ENCODE measurements at regions not wholly inside any gene's neighbourhood (a gene's known extent, or its start where the extent isn't known, plus 50 kb on each side); places are given as distances from the start of the nearest gene placed in this dataset.

GRCh38 chr4:64564126-64564525 lies 154.9 kb upstream of the TECRL start:
- TF ChIP-seq CTCF (IDR thresholded peaks at IDR 0.05; ENCODE audit: low read depth, low read length): no peak
- H3K4me1 ChIP-seq: no peaks in the 10 kb centered on the region
- no peaks in the 10 kb centered on the region for H3K9me3 ChIP-seq
- no peak overlapping the region for H3K4me3 ChIP-seq (ENCODE audit: low read depth, low read length)
- no peaks in the 10 kb centered on the region for H3K36me3 ChIP-seq
- no peaks in the 10 kb centered on the region for H3K27me3 ChIP-seq
- DNase-seq: no peak

- H3K36me3 ChIP-seq: no peaks in the 10 kb centered on the region
- H3K27me3 ChIP-seq: no peaks in the 10 kb centered on the region
- TF ChIP-seq CTCF (IDR thresholded peaks at IDR 0.05; ENCODE audit: low read depth, low read length): no peak
- H3K4me3 ChIP-seq (ENCODE audit: low read depth, low read length): no peak overlapping the region
- no peaks in the 10 kb centered on the region for H3K4me1 ChIP-seq
- H3K9me3 ChIP-seq: no peaks in the 10 kb centered on the region
- DNase-seq: no peak
Measured at GRCh38 chr4:64559571-64559970, 150.3 kb upstream of the TECRL start.

- H3K36me3 ChIP-seq: no peaks in the 10 kb centered on the region
- H3K27me3 ChIP-seq: no peaks in the 10 kb centered on the region
- no peak overlapping the region for H3K4me3 ChIP-seq (ENCODE audit: low read depth, low read length)
- TF ChIP-seq CTCF (IDR thresholded peaks at IDR 0.05; ENCODE audit: low read depth, low read length): no peak
- DNase-seq: no peak
- no peaks in the 10 kb centered on the region for H3K4me1 ChIP-seq
- H3K9me3 ChIP-seq: no peaks in the 10 kb centered on the region
Measured at GRCh38 chr4:64551125-64551524, 141.9 kb upstream of the TECRL start.

GRCh38 chr4:64545593-64545992 lies 136.3 kb upstream of the TECRL start:
- Histone ChIP-seq H3K9me3 (no peaks in the 10 kb centered on the region), H3K36me3 (no peaks in the 10 kb centered on the region), H3K27me3 (no peaks in the 10 kb centered on the region), H3K4me1 (no peaks in the 10 kb centered on the region), H3K4me3 (ENCODE audit: low read depth, low read length) (no peak overlapping the region)
- TF ChIP-seq CTCF (IDR thresholded peaks at IDR 0.05; ENCODE audit: low read depth, low read length): no peak
- DNase-seq: no peak

DNA sequence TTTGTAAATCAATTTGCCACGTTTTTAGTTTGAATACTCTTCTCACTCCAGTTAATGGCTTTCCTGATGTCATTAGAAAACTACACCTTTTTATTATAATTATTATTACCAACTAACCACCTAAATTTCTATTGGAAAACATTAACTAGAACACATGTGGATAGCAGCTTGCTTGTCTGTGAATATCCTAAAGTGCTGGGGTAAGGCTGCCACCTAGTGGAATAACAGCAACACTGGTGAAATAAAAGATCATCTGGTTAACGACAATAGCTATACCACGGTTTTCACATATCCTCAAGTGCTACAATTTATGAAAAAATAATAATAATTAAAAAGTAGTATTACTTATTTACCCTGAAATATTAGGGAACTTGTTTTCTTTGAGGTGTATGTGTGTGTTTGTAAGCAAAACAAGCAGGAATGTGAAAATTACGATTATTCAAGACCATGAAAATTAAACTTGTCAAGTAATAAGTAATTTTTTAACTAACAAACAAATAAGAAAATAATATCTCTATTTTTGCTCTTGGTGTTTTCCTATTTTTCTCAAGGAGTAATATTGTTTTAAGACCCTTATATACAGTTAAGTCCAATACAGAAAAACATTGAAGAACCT lies 130.1 kb upstream of the TECRL start:
- Histone ChIP-seq H3K9me3 (no peaks in the 10 kb centered on the region), H3K27me3 (no peaks in the 10 kb centered on the region), H3K4me3 (ENCODE audit: low read depth, low read length) (no peak overlapping the region), H3K4me1 (no peaks in the 10 kb centered on the region), H3K36me3 (no peaks in the 10 kb centered on the region)
- DNase-seq: peak; percentile 69
- peak; percentile 88 for TF ChIP-seq CTCF (IDR thresholded peaks at IDR 0.05; ENCODE audit: low read depth, low read length)

DNA sequence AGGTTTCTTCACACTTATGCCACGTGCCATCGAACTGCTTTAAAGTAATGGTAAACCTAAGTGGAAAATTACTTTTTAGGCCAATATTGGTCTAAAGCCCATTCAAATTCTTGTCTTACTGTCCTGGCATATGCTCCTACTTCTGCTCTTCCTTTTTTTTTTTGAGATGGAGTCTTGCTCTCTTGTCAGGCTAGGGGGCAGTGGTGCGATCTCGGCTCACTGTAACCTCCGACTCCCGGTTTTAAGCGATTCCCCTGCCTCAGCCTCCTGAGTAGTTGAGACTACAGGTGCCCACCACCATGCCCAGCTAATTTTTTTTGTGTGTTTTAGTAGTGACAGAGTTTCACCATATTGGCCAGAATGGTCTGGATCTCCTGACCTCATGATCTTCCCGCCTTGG lies 129.0 kb upstream of the TECRL start:
- Histone ChIP-seq H3K4me1 (no peaks in the 10 kb centered on the region), H3K27me3 (no peaks in the 10 kb centered on the region)
- peak; percentile 57 for TF ChIP-seq CTCF (IDR thresholded peaks at IDR 0.05; ENCODE audit: low read depth, low read length)

More for the DNA sequence above, 129.0 kb upstream of the TECRL start:
- Histone ChIP-seq H3K4me3 (ENCODE audit: low read depth, low read length) (no peak overlapping the region), H3K36me3 (no peaks in the 10 kb centered on the region), H3K9me3 (no peaks in the 10 kb centered on the region)
- peak; percentile 14 for DNase-seq
